ENCODE measurements at regions not wholly inside any gene's neighbourhood (a gene's known extent, or its start where the extent isn't known, plus 50 kb on each side); places are given as distances from the start of the nearest gene placed in this dataset.

DNA sequence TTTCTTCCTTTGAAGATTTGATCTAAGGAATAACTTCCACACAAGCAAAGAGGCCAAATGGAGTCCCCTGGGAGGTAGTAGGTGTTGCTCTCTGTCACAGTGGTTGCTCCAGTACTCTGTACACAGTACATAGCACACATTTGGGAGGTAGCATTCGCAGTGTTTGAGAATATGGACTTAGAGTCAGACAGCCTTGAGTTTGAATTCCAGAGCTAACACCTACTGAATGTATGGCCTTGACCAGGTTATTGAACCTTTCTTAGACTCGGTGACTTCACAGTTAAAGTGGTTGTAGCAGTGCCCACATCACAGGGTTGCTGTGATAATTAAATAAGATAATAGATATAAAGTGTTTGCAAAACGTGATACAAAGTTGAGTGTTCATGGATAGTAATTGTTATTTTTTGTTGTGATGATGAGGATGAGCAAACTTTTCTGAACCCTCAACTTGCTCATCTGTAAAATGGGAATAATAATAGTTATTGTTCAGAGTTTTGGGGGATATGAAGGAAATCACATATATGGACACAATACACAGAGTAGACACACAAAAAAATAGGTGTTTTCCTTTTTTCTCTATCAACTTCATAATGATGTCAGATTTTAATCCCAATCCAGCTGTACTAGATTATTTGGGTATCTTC, 271.6 kb upstream of the CRY1 start:
- DNase-seq (ENCODE audit: extremely low spot score), result no peak
- ChIA-PET POLR2A (no interaction called here), CTCF (interaction anchor here (0.6 kb wide), 1 partner anchor 142 kb away, joined by 3 read pairs; no protein-coding TSS in a partner anchor)
- TF ChIP-seq FOXA1 (IDR thresholded peaks at IDR 0.05), result no peak
- no peak for TF ChIP-seq L3MBTL2 (conservative IDR thresholded peaks at IDR 0.05)
- no peak for TF ChIP-seq ELF4 (IDR thresholded peaks at IDR 0.05)
- TF ChIP-seq BHLHE40 (IDR thresholded peaks at IDR 0.05; ENCODE audit: borderline replicate concordance), result no peak
- no peak for TF ChIP-seq SP1 (IDR thresholded peaks at IDR 0.05)
- TF ChIP-seq TARDBP (IDR thresholded peaks at IDR 0.05), result no peak
- TF ChIP-seq SUZ12 (IDR thresholded peaks at IDR 0.05), result no peak
- no peak for TF ChIP-seq CTBP1 (IDR thresholded peaks at IDR 0.05; ENCODE audit: borderline replicate concordance)
- TF ChIP-seq ARNT (IDR thresholded peaks at IDR 0.05), result no peak
- TF ChIP-seq ZNF384 (IDR thresholded peaks at IDR 0.05), result no peak
- TF ChIP-seq FOXM1 (IDR thresholded peaks at IDR 0.05; ENCODE audit: borderline replicate concordance), result no peak
- no peak for TF ChIP-seq HDGF (IDR thresholded peaks at IDR 0.05; ENCODE audit: borderline replicate concordance)
- TF ChIP-seq, protein P1, sequence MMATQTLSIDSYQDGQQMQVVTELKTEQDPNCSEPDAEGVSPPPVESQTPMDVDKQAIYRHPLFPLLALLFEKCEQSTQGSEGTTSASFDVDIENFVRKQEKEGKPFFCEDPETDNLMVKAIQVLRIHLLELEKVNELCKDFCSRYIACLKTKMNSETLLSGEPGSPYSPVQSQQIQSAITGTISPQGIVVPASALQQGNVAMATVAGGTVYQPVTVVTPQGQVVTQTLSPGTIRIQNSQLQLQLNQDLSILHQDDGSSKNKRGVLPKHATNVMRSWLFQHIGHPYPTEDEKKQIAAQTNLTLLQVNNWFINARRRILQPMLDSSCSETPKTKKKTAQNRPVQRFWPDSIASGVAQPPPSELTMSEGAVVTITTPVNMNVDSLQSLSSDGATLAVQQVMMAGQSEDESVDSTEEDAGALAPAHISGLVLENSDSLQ (IDR thresholded peaks at IDR 0.05), result no peak
- no peak for TF ChIP-seq LEF1 (IDR thresholded peaks at IDR 0.05; ENCODE audit: borderline replicate concordance)
- TF ChIP-seq NFRKB (IDR thresholded peaks at IDR 0.05), result no peak

DNA sequence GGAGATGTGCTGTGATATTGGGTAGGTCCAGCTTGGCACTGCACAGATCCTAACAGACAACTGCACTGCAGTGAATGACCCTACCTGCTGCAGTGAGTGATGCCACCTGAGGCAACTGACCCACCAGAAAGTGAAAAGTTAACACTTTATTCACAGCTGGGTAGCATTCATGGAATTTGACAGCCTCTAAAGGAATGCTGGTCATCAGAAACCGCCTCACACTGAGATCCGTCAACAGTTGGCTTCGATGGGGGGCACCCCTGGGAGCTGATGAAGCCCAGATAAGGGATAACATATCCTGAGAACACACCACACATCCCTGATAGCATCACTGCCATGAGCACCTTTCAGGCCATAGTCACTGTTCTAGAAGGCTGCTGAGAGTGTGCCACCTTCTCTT, 272.4 kb upstream of the CRY1 start:
- POLR2A ChIA-PET, result no interaction called here
- TF ChIP-seq ARNT (IDR thresholded peaks at IDR 0.05), result no peak
- TF ChIP-seq, protein P1 (IDR thresholded peaks at IDR 0.05), result no peak
- TF ChIP-seq SUZ12 (IDR thresholded peaks at IDR 0.05), result no peak
- no peak for TF ChIP-seq HDGF (IDR thresholded peaks at IDR 0.05; ENCODE audit: borderline replicate concordance)
- TF ChIP-seq ELF4 (IDR thresholded peaks at IDR 0.05), result no peak
- TF ChIP-seq FOXK2 (IDR thresholded peaks at IDR 0.05), result no peak
- no peak for TF ChIP-seq SP1 (IDR thresholded peaks at IDR 0.05)
- no peak for TF ChIP-seq CTBP1 (IDR thresholded peaks at IDR 0.05; ENCODE audit: borderline replicate concordance)

DNA sequence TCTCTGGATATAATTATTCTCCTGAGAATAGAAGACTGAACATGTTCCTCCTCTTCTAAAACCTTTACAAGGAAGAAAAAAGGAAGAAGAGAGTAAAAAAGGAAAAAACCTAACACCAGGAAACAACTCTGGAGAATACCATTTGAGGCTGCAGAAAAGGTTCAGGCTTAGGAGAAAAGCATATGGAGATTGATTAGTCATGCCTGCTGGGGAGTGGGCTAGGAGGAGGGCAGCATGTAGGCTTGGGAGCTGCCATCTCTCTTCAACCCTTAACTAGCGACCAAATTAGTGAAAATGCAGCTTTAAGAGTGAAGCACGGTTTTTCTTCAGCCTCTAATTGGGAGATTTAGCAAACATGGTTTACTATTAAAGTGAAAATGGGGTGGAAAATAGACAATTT, 273.0 kb upstream of the CRY1 start:
- POLR2A ChIA-PET, result no interaction called here
- TF ChIP-seq SP1 (IDR thresholded peaks at IDR 0.05) (no peak), ZNF384 (IDR thresholded peaks at IDR 0.05) (no peak), L3MBTL2 (conservative IDR thresholded peaks at IDR 0.05) (no peak), CTBP1 (IDR thresholded peaks at IDR 0.05; ENCODE audit: borderline replicate concordance) (no peak), LEF1 (IDR thresholded peaks at IDR 0.05; ENCODE audit: borderline replicate concordance) (no peak), HDGF (IDR thresholded peaks at IDR 0.05; ENCODE audit: borderline replicate concordance) (no peak), BHLHE40 (IDR thresholded peaks at IDR 0.05; ENCODE audit: borderline replicate concordance) (no peak), SUZ12 (IDR thresholded peaks at IDR 0.05) (no peak), FOXM1 (IDR thresholded peaks at IDR 0.05; ENCODE audit: borderline replicate concordance) (no peak), FOXK2 (IDR thresholded peaks at IDR 0.05) (no peak), TARDBP (IDR thresholded peaks at IDR 0.05) (no peak), ELF4 (IDR thresholded peaks at IDR 0.05) (no peak), FOXA1 (IDR thresholded peaks at IDR 0.05) (no peak), NFRKB (IDR thresholded peaks at IDR 0.05) (no peak)
- TF ChIP-seq, protein P1 (IDR thresholded peaks at IDR 0.05), result no peak
- CTCF ChIA-PET, result no interaction called here
- DNase-seq (ENCODE audit: extremely low spot score), result no peak

More for the DNA sequence above, 272.4 kb upstream of the CRY1 start:
- DNase-seq (ENCODE audit: extremely low spot score), result no peak
- CTCF ChIA-PET, result no interaction called here

DNA sequence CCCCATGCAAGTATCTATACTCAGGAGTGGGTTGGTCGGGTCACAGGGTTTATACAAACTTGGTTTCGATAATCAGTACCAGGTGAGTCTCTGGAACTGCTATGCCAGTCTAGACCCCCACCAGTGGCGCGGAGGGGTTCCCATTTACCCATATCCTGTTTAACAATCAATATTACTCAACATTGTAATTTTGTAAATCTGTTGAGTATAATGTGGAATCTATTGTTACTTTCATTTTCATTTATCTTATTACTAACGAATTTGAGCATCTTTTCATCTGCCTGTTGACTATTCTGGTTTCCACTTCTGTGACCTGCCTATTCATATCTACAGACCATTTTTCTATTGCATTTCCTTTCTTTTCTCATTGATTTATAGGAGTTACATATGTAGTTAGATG, 275.2 kb upstream of the CRY1 start:
- ChIA-PET POLR2A (no interaction called here), CTCF (no interaction called here)
- DNase-seq (ENCODE audit: extremely low spot score), result no peak

DNA sequence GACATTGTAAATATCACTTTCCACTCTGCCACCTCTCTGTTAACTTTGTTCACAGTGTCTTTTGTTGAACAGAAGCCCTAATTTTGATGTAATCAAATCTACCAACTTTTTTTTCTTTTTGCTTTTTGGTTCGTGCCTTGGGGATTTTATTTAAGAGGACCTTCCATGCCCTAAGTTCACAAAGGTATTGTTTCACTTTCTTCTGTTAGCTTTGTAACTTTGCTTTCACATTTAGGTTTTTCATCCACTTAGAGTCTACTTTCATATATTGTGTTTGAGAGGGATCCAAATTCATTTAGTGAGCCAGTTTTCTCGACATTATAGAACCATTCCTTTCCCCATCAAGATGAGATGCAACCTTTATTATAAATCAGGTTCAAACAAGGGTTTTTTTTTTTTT, 275.7 kb upstream of the CRY1 start:
- no peak for DNase-seq (ENCODE audit: extremely low spot score)
- TF ChIP-seq HDGF (IDR thresholded peaks at IDR 0.05; ENCODE audit: borderline replicate concordance), result no peak
- no peak for TF ChIP-seq FOXK2 (IDR thresholded peaks at IDR 0.05)
- ChIA-PET POLR2A (no interaction called here), CTCF (no interaction called here)

More for the DNA sequence above, 275.2 kb upstream of the CRY1 start:
- TF ChIP-seq NFRKB (IDR thresholded peaks at IDR 0.05) (no peak), BHLHE40 (IDR thresholded peaks at IDR 0.05; ENCODE audit: borderline replicate concordance) (no peak), LEF1 (IDR thresholded peaks at IDR 0.05; ENCODE audit: borderline replicate concordance) (no peak), L3MBTL2 (conservative IDR thresholded peaks at IDR 0.05) (no peak)

DNA sequence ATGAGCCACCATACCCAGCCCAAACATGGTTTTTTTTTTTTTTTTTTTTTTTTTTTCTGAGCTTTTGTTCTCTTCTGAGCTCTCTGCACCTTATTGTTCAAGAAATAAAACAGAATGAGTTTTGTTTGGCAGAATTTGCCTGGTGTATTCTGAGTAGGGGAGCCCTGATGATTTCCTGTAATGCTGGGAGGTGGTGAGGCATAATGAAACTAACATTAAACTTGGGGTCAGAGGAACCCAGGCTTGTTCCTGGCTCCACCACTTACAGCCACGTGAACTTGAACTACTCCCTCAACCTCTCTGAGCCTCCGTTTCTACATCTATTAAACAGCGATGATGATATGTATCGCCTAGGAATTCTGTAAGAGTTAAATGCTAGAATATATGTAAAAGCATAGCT, 276.3 kb upstream of the CRY1 start:
- no peak for DNase-seq (ENCODE audit: extremely low spot score)
- POLR2A ChIA-PET, result no interaction called here
- CTCF ChIA-PET, result interaction anchor here (0.6 kb wide), 1 partner anchor 146 kb away, joined by 9 read pairs; no protein-coding TSS in a partner anchor
- TF ChIP-seq ELF4 (IDR thresholded peaks at IDR 0.05), result no peak
- TF ChIP-seq NFRKB (IDR thresholded peaks at IDR 0.05), result no peak
- no peak for TF ChIP-seq FOXA1 (IDR thresholded peaks at IDR 0.05)
- TF ChIP-seq SUZ12 (IDR thresholded peaks at IDR 0.05), result no peak
- TF ChIP-seq ARNT (IDR thresholded peaks at IDR 0.05), result no peak
- no peak for TF ChIP-seq FOXM1 (IDR thresholded peaks at IDR 0.05; ENCODE audit: borderline replicate concordance)
- TF ChIP-seq SP1 (IDR thresholded peaks at IDR 0.05), result no peak
- TF ChIP-seq BHLHE40 (IDR thresholded peaks at IDR 0.05; ENCODE audit: borderline replicate concordance), result no peak
- no peak for TF ChIP-seq HDGF (IDR thresholded peaks at IDR 0.05; ENCODE audit: borderline replicate concordance)
- TF ChIP-seq LEF1 (IDR thresholded peaks at IDR 0.05; ENCODE audit: borderline replicate concordance), result no peak
- TF ChIP-seq ZNF384 (IDR thresholded peaks at IDR 0.05), result no peak
- no peak for TF ChIP-seq TARDBP (IDR thresholded peaks at IDR 0.05)
- no peak for TF ChIP-seq L3MBTL2 (conservative IDR thresholded peaks at IDR 0.05)
- TF ChIP-seq, protein P1 (IDR thresholded peaks at IDR 0.05), result no peak
